Left ventricle myocardium superior (tissue), 1 donor: ENCODE measurements at regions not wholly inside any gene's neighbourhood (a gene's known extent, or its start where the extent isn't known, plus 50 kb on each side); places are given as distances from the start of the nearest gene placed in this dataset.
"Not testable (repeated sequence)": the region's sequence is repeated elsewhere in the genome, so short reads cannot be mapped to it uniquely, and the experiment has no call there.

Experiments
- ATAC-seq: fragments of 200-7000 bp; cut with Tn5 transposase; one replicate; pipeline ENCODE4 v1.9.1; 2020; ENCODE audit warnings: mild to moderate bottlenecking, moderate library complexity
- DNase-seq: peaks from one replicate; pipeline ENCODE4 v3.0.0-alpha.2; 2020
- intact Hi-C: fragments of 100-400 bp; cut with micrococcal nuclease; formaldehyde crosslinking; loops from one replicate; pipeline ENCODE4 v1.11.0; 2022
- donor health status: DM: no; HTN: yes; CAD: no; lungs with severe emphysema.

DNA sequence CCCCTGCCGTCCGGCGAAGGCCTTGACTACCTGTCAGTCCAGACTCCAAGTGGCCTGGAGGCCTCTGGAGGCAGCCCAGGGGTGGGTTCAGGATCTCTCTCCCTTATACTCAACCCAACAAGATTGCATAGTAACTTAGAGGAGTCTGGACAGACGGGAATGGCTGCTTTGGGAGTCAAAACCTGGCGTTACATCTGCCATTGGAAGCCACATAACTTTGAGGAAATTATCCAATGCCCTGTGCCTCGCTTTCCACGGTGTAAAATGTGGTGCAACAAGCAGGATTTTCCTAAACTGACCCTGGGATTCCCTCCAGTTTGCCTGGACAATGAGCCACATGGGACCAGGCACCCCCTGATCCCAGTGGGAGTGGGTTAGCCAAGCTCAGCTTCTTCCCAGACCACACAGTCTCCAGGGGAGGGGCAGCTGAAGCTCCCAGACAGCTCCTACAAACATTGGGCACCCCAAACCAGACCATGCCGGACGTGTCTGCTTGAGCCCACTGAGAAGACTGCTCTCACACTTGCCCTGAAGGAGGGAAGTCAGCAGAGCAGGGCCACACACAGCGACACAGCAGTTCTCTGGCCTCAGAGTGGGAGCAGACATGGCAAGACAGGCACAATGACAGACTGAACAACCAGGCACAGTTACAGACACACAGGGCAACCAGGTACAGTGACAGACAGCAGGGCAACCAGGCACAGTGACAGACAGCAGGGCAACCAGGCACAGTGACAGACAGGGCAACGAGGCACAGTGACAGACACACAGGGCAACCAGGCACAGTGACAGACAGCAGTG, 65.6 kb upstream of the RAB6C start:
- intact Hi-C loops = no loop called here
- DNase-seq (no peak), ATAC-seq (no peak)

- DNase-seq = peak; percentile 47
- intact Hi-C loops = no loop called here
- ATAC-seq = no peak
These were observed 64.7 kb upstream of the RAB6C start for GRCh38 chr2:129914538-129915302.

DNA sequence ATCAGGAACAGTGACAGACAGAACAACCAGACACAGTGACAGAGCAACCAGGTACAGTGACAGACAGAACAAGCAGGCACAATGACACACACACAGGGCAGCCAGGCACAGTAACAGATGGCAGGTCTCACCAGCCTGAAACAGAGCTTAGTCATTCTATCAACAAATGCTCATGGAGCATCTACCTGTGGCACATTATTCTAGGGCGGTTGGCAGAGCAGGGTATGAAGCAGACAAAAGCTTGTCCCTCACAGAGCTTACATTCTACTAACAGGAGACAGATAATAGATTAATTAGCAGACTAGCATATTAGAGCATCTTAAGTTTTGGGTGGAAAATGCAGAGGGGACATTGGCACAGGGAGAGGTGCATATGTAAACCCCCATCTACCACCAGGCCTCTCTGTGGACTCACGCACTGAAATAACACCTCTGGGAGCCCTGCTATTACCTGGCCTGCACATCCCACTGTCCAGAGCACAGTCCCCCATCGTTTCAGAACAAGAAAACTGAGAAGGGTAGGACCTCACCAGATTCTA, 64.1 kb upstream of the RAB6C start:
- intact Hi-C loops = no loop called here
- no peak for DNase-seq
- no peak for ATAC-seq

GRCh38 chr2:129918604-129919003, 60.9 kb upstream of the RAB6C start:
- DNase-seq = no peak
- no peak for ATAC-seq
- intact Hi-C loops = no loop called here

DNA sequence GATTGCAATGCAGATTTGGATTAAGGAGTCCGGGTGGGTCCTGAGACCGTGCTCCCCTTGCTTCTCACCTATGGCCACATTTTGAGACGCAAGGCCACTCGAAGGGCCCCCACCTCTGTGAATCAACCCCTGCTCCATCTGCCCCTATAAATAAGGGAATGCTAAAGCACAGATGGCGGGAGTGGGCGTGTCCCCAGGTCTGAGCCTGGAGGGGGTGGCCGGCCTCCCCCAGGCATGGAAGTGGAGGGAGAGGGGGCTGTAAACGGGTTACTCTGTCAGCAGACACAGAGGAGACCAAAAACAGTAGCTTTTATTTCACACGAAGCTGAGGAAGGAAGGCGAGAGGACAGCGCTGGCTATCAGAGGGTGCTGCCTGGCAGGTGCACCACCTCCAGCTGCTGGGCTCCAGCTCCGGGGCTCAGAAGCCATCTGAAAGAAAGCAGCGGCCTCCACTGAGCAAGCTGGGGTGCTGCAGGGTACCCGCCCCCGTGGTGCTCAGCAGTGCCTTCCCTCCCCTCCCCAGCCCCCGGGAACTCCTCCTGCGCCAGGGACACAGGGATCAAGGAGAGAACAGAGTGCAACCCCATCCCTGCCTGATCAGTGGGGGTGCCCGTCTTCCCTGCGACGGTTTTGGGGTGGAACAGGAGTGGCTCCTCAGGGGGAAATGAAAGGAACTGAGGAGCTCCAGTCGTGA, 56.7 kb upstream of the RAB6C start:
- intact Hi-C loops = no loop called here
- DNase-seq = no peak
- ATAC-seq = no peak

DNA sequence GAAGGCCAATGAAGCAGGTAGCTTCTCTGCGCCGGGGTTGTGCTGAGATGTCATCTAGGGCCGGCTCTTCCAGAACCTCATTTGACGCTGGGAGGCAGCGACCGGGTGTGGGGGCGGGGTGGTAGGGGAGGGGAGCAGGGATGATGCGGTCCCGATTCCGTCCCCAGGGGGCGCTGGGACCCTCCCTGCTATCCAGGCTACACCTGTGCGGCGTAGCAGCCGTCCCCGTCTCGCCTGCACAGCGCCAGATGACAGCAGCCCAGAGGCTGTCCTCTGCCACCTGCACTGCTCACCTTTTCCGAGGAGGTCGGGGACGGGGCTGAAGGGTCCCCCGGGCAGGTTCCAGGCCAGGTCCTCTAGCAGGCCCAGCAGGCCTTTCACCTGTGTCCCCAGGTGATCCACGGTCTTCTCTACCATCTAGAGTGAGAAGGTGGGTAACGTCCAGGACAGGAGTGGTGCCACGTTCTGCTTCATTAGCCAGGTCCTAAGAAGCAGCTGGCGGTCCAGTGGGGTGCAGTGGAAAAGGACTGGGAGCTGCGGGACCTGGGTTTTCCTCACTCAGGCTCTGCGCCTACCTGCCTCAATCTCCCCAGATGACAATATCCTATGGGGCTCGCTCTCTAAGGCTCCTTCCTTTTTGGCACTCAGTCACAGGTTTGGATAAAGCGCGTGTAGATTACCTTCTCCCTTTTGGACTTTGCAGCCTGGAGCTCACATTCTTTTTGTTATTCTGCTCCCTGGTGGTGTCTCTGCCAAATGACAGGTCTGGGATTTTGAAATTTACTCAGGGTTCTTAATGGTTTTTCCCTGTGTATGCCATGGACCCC, 56.0 kb upstream of the RAB6C start:
- intact Hi-C loops = no loop called here
- peak; percentile 69 for ATAC-seq

GRCh38 chr2:129924115-129924514, 55.4 kb upstream of the RAB6C start:
- ATAC-seq, DNase-seq, intact Hi-C loops: not testable (repeated sequence)

More for the DNA sequence above, 56.0 kb upstream of the RAB6C start:
- DNase-seq = no peak

DNA sequence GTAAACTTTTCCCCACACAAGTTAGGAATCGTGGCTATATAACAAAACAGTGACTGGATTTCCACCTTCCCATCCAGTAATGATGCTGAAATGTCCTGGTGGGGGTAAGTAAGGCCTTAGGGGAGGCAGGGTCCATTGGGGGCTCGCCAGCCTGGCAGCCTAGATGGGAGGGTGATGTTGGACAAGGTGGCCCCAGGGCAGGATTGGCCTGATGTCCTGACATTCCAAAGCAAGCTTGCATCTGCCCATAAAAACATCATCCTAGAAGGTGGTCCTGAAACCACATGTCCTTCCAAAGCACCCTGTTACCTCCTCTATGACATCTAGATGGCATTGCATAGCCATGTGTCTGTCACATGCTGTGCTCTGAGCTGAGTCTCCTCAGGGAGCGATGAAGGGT, 54.1 kb upstream of the RAB6C start:
- intact Hi-C loops = no loop called here
- ATAC-seq (no peak), DNase-seq (no peak)

- DNase-seq (no peak), ATAC-seq (no peak)
- intact Hi-C loops = no loop called here
These were observed 51.8 kb upstream of the RAB6C start for GRCh38 chr2:129927696-129928095.

DNA sequence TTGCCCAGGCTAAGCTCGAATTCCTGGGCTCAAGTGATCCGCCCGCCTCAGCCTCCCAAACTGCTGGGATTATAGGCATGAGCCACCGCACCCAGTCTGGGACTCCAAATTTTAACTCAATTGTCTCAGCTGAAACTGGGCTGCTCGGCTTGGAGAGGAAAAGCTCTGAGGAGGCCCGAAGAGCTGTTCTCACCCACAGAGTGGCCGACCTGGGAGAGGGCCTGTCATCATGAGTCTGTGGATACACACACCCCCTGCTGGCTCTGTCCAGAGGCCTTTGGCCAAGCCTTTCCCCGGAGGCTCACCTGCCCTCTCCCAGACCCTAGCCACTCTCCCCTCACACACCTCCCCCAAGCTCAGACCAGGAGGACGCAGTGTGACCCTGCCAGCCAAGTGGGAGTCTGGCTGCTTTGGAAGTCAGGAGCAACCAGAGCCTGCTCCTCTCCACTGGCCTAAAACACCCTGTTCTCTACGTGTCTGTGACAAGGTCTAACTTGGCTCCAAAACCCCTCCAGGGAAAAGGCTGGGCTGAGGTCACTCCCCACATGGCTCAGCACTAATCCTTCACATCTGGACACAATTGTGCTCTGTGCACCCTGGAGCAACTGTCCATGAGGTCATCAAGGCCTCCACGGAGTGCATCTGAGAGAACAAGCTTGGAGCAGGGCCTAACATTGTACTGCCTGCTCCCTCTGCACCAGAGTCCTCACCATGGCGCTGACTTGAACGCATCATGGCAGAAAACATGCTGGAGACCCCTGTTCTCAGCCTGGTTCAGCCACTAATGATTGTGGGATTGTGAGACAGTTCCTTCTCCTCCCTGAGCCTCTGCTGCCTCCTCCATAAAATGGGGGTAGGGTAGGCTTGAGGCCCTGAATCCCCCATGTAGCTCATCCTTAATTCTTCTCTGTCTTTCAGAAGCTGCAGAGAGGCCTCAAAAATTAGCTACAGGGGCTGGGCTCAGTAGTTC, 49.9 kb upstream of the RAB6C start:
- intact Hi-C loops = no loop called here
- peak; percentile 94 for ATAC-seq
- DNase-seq = peak; percentile 70
